ENCODE measurements at regions not wholly inside any gene's neighbourhood (a gene's known extent, or its start where the extent isn't known, plus 50 kb on each side); places are given as distances from the start of the nearest gene placed in this dataset.

DNA sequence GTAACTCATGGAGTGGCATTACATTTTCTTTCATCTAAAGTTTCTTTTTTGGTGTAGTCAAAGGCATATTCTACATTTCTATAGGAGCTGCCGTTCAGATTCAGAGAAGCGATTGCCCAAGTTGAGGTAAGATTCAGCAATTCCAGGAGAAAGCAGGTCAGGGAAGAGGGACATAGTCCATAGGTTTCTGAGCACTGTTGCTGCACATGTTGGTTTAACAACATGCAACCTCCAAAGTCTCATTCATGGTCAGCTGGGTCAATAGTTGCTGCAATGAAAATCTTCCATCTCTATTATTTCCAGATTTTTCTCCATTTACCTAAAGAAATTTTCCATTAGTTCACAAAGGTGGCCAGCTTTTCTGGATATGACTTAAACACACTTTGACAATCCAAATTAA is 682.3 kb upstream of the MAN1A1 start:
- TF ChIP-seq, protein P1, sequence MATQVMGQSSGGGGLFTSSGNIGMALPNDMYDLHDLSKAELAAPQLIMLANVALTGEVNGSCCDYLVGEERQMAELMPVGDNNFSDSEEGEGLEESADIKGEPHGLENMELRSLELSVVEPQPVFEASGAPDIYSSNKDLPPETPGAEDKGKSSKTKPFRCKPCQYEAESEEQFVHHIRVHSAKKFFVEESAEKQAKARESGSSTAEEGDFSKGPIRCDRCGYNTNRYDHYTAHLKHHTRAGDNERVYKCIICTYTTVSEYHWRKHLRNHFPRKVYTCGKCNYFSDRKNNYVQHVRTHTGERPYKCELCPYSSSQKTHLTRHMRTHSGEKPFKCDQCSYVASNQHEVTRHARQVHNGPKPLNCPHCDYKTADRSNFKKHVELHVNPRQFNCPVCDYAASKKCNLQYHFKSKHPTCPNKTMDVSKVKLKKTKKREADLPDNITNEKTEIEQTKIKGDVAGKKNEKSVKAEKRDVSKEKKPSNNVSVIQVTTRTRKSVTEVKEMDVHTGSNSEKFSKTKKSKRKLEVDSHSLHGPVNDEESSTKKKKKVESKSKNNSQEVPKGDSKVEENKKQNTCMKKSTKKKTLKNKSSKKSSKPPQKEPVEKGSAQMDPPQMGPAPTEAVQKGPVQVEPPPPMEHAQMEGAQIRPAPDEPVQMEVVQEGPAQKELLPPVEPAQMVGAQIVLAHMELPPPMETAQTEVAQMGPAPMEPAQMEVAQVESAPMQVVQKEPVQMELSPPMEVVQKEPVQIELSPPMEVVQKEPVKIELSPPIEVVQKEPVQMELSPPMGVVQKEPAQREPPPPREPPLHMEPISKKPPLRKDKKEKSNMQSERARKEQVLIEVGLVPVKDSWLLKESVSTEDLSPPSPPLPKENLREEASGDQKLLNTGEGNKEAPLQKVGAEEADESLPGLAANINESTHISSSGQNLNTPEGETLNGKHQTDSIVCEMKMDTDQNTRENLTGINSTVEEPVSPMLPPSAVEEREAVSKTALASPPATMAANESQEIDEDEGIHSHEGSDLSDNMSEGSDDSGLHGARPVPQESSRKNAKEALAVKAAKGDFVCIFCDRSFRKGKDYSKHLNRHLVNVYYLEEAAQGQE (IDR thresholded peaks at IDR 0.05; ENCODE audit: insufficient read depth in 1 of 2, low read depth in 2 of 2, low read length in 2 of 2), result no peak
- TF ChIP-seq POLR2AphosphoS5 (IDR thresholded peaks at IDR 0.05; ENCODE audit: low read depth, low read length) (no peak), TAF1 (IDR thresholded peaks at IDR 0.05; ENCODE audit: borderline replicate concordance, insufficient read depth, low read length) (no peak), SIN3A (IDR thresholded peaks at IDR 0.05; ENCODE audit: borderline replicate concordance, insufficient read depth, low read length) (no peak), FOXP2 (optimal IDR thresholded peaks at IDR 0.05; ENCODE audit: borderline replicate concordance, extremely low read depth, extremely low read length, insufficient read depth) (no peak)

Measured in PFSK-1 (cell line).